ENCODE measurements at regions not wholly inside any gene's neighbourhood (a gene's known extent, or its start where the extent isn't known, plus 50 kb on each side); places are given as distances from the start of the nearest gene placed in this dataset.

GRCh38 chr10:28246023-28246422, 56.8 kb downstream of the MPP7 start:
- TF ChIP-seq, protein P1, sequence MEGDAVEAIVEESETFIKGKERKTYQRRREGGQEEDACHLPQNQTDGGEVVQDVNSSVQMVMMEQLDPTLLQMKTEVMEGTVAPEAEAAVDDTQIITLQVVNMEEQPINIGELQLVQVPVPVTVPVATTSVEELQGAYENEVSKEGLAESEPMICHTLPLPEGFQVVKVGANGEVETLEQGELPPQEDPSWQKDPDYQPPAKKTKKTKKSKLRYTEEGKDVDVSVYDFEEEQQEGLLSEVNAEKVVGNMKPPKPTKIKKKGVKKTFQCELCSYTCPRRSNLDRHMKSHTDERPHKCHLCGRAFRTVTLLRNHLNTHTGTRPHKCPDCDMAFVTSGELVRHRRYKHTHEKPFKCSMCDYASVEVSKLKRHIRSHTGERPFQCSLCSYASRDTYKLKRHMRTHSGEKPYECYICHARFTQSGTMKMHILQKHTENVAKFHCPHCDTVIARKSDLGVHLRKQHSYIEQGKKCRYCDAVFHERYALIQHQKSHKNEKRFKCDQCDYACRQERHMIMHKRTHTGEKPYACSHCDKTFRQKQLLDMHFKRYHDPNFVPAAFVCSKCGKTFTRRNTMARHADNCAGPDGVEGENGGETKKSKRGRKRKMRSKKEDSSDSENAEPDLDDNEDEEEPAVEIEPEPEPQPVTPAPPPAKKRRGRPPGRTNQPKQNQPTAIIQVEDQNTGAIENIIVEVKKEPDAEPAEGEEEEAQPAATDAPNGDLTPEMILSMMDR (conservative IDR thresholded peaks at IDR 0.05 in 1 of 2, IDR thresholded peaks at IDR 0.05 in 1 of 2; ENCODE audit: low read depth in 1 of 2, low read length in 2 of 2): no peak
- no peak for TF ChIP-seq EZH2 (IDR thresholded peaks at IDR 0.05; ENCODE audit: low read length, missing control alignments)
